MCF 10A (cell line): ENCODE measurements at regions not wholly inside any gene's neighbourhood (a gene's known extent, or its start where the extent isn't known, plus 50 kb on each side); places are given as distances from the start of the nearest gene placed in this dataset.

Source experiments
- BruUV-seq: library from RNA; stranded (reverse); fragments of 400-500 nt; replicated peaks from 2 replicates; lab custom pipeline; 2021; lab: Mats Ljungman, UMichigan
- CTCF ChIA-PET: fragments of 300-600 bp; sonication (Branson Sonifier 250); formaldehyde crosslinking; extraction: SDS; loops from one replicate; lab custom pipeline; 2021; ENCODE audit warnings: antibody characterized with exemption, inconsistent platforms; lab: Yijun Ruan, JAX
- POLR2A ChIA-PET: fragments of 300-600, 350-650 bp; sonication (Branson Sonifier 250); formaldehyde crosslinking; extraction: SDS; loops from one replicate; lab custom pipeline; 2020; ENCODE audit warnings: antibody characterized with exemption, inconsistent platforms; lab: Yijun Ruan, JAX
- DNase-seq: peaks from one replicate; pipeline ENCODE4 v3.0.0-alpha.2; 2018; ENCODE audit not compliant: unreplicated experiment
- H3K27ac Mint-ChIP-seq: one replicate; pipeline ENCODE4 v1.8.0; 2022; ENCODE audit warnings: mild to moderate bottlenecking, low read depth, mixed read lengths; ENCODE audit not compliant: unreplicated experiment
- H3K27me3 Mint-ChIP-seq: one replicate; pipeline ENCODE4 v1.8.0; 2022; ENCODE audit warnings: mixed read lengths; ENCODE audit not compliant: insufficient read depth, unreplicated experiment
- H3K36me3 Mint-ChIP-seq: one replicate; pipeline ENCODE4 v1.8.0; 2022; ENCODE audit warnings: mild to moderate bottlenecking, moderate library complexity, mixed read lengths; ENCODE audit not compliant: insufficient read depth, unreplicated experiment
- H3K4me1 Mint-ChIP-seq: one replicate; pipeline ENCODE4 v1.8.0; 2022; ENCODE audit warnings: mixed read lengths; ENCODE audit not compliant: insufficient read depth, unreplicated experiment
- H3K4me3 Mint-ChIP-seq: one replicate; pipeline ENCODE4 v1.8.0; 2022; ENCODE audit warnings: mild to moderate bottlenecking, moderate library complexity, mixed read lengths; ENCODE audit not compliant: unreplicated experiment
- H3K9me3 Mint-ChIP-seq: one replicate; pipeline ENCODE4 v1.8.0; 2022; ENCODE audit warnings: mixed read lengths; ENCODE audit not compliant: unreplicated experiment
- intact Hi-C: fragments of 100-400 bp; cut with micrococcal nuclease; formaldehyde crosslinking; loops from 2 replicates; pipeline ENCODE4 v1.14.1; 2022
- TF ChIP-seq, protein P1 (sequence below): fragments of 200-600 bp; IDR thresholded peaks from one replicate; pipeline ENCODE4 v1.8.0; 2022; ENCODE audit warnings: antibody characterized with exemption, mild to moderate bottlenecking; ENCODE audit not compliant: unreplicated experiment

DNA sequence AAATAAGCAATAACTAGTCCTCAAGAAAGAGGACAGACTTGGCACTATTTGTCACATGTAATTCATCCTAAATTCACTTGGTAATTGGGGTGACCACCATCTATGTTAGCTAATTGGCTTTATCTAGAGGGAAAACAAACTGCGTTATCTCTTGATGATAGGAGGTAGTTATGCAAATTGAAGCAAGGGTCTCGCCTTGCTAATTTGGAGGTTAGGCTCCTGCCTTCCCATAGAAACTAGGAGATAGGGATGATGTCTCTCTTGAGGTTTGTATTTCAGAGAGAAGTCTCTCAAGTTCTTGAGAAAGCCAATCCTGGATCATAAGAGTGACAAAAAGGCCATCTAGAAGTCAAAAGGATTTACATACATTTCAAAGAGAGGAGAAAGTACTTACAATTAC is 179.9 kb downstream of the SLITRK6 start:
- CTCF ChIA-PET: no interaction called here
- H3K27ac Mint-ChIP-seq: no peak overlapping the region
- H3K27me3 Mint-ChIP-seq: no peaks in the 10 kb centered on the region
- intact Hi-C loops: no loop called here
- POLR2A ChIA-PET: no interaction called here
- no TSS peak for BruUV-seq
- H3K4me3 Mint-ChIP-seq: no peak overlapping the region
- peaks cover 5% of the 10 kb centered on the region for H3K4me1 Mint-ChIP-seq
- TF ChIP-seq, protein P1, sequence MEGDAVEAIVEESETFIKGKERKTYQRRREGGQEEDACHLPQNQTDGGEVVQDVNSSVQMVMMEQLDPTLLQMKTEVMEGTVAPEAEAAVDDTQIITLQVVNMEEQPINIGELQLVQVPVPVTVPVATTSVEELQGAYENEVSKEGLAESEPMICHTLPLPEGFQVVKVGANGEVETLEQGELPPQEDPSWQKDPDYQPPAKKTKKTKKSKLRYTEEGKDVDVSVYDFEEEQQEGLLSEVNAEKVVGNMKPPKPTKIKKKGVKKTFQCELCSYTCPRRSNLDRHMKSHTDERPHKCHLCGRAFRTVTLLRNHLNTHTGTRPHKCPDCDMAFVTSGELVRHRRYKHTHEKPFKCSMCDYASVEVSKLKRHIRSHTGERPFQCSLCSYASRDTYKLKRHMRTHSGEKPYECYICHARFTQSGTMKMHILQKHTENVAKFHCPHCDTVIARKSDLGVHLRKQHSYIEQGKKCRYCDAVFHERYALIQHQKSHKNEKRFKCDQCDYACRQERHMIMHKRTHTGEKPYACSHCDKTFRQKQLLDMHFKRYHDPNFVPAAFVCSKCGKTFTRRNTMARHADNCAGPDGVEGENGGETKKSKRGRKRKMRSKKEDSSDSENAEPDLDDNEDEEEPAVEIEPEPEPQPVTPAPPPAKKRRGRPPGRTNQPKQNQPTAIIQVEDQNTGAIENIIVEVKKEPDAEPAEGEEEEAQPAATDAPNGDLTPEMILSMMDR: no peak
- H3K9me3 Mint-ChIP-seq: peaks cover 7% of the 10 kb centered on the region
- no peaks in the 10 kb centered on the region for H3K36me3 Mint-ChIP-seq
- no peak for DNase-seq

DNA sequence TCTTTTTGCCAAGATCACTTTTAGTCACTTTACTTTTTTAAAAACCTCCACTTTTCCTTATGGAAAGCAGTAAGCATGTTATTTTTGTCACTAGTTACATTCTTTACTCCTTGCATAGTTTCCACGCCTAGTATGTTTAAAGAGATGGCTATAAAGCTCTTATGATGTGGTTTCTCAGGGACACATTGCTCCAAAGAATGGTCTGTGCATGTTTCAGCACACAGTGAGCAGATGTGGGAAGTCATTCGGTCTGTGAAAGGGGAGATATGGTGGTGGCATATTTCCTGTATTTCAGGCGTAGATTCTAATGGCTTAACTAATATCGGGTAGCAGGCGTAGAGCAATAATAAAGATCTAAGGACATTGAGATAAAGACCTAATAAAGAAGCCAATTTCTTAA is 180.7 kb downstream of the SLITRK6 start:
- Mint-ChIP-seq H3K4me1 (peaks cover 5% of the 10 kb centered on the region), H3K9me3 (peaks cover 7% of the 10 kb centered on the region), H3K27me3 (no peaks in the 10 kb centered on the region), H3K36me3 (no peaks in the 10 kb centered on the region), H3K27ac (no peak overlapping the region), H3K4me3 (no peak overlapping the region)
- intact Hi-C loops: no loop called here
- TF ChIP-seq, protein P1: no peak
- no TSS peak for BruUV-seq
- DNase-seq: no peak
- POLR2A ChIA-PET: interaction anchor here (0.9 kb wide), 1 partner anchor 35 kb away, joined by 5 read pairs; no protein-coding TSS in a partner anchor
- CTCF ChIA-PET: interaction anchor here (0.6 kb wide), 1 partner anchor 199 kb away, joined by 4 read pairs; no protein-coding TSS in a partner anchor

DNA sequence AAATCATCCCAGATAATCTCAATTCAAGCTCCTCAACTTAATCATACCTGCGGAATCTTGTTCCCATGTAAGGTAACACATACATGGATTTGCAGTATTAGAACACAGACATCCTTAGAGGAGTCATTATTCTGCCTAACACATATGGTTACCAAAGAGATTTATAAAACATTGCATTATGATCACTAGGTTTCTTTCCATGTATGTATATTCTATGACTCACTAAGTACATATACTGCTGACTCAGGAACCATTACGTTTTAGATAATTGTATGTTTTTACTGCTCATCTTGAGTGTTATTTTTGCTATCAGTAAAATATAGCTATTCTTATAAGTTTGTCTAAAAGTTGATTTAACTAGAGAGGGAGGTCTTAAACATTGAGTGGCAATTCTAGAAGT is 182.9 kb downstream of the SLITRK6 start:
- peak; percentile 17 for DNase-seq
- TF ChIP-seq, protein P1: no peak
- H3K4me1 Mint-ChIP-seq: peaks cover 5% of the 10 kb centered on the region
- no peaks in the 10 kb centered on the region for H3K36me3 Mint-ChIP-seq
- CTCF ChIA-PET: interaction anchor here (0.7 kb wide), 1 partner anchor 56 kb away, joined by 3 read pairs; no protein-coding TSS in a partner anchor
- H3K27ac Mint-ChIP-seq: peak overlapping the region; percentile 57
- intact Hi-C loops: no loop called here
- no peaks in the 10 kb centered on the region for H3K27me3 Mint-ChIP-seq
- no TSS peak for BruUV-seq
- no peaks in the 10 kb centered on the region for H3K9me3 Mint-ChIP-seq
- POLR2A ChIA-PET: no interaction called here
- H3K4me3 Mint-ChIP-seq: no peak overlapping the region

DNA sequence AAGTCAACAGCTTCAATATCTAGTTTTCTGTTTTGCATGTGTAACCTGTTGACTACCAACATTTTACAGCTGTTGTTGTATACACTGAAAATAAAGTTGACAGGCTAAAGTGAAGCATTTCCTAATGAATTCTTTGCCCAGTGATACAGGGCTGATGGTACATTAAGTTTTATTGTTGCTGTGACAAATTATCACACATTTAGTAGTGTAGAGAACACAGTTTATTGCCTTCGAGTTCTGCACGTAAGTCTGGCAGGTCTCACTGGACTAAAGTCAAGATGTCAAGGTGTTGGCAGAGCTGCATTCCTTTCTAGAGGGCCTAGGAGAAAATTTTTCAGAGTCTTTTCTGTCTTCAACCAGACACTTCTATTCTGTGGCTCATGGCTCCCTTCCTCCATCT is 184.2 kb downstream of the SLITRK6 start:
- no peak overlapping the region for H3K27ac Mint-ChIP-seq
- ChIA-PET CTCF (no interaction called here), POLR2A (no interaction called here)
- H3K9me3 Mint-ChIP-seq: no peaks in the 10 kb centered on the region
- TF ChIP-seq, protein P1: no peak
- H3K4me1 Mint-ChIP-seq: peaks cover 5% of the 10 kb centered on the region
- DNase-seq: no peak
- H3K36me3 Mint-ChIP-seq: no peaks in the 10 kb centered on the region
- no peaks in the 10 kb centered on the region for H3K27me3 Mint-ChIP-seq
- no TSS peak for BruUV-seq
- H3K4me3 Mint-ChIP-seq: no peak overlapping the region
- intact Hi-C loops: no loop called here
